ENCODE measurements at regions not wholly inside any gene's neighbourhood (a gene's known extent, or its start where the extent isn't known, plus 50 kb on each side); places are given as distances from the start of the nearest gene placed in this dataset.

DNA sequence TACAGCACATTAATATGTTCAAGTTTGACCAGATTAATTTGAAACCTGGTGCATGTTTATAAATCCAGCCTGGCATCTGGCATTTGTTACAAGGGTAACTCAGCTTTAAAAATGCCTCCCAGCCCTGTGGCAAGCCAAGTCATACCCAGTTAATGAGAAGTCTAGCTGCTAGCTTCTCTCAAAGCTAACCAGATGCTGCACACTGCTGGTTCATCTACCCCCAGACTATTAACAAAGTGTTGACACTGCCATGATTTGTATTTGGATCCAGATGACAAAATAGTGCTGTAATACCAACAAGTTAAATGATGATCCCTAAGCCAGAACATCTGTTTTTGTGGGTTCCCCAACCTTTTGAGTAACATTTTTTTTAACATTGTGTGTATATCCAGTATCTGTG is 573.7 kb upstream of the DAB2 start:
- TF ChIP-seq, protein P1, sequence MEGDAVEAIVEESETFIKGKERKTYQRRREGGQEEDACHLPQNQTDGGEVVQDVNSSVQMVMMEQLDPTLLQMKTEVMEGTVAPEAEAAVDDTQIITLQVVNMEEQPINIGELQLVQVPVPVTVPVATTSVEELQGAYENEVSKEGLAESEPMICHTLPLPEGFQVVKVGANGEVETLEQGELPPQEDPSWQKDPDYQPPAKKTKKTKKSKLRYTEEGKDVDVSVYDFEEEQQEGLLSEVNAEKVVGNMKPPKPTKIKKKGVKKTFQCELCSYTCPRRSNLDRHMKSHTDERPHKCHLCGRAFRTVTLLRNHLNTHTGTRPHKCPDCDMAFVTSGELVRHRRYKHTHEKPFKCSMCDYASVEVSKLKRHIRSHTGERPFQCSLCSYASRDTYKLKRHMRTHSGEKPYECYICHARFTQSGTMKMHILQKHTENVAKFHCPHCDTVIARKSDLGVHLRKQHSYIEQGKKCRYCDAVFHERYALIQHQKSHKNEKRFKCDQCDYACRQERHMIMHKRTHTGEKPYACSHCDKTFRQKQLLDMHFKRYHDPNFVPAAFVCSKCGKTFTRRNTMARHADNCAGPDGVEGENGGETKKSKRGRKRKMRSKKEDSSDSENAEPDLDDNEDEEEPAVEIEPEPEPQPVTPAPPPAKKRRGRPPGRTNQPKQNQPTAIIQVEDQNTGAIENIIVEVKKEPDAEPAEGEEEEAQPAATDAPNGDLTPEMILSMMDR (conservative IDR thresholded peaks at IDR 0.05; ENCODE audit: low read depth, low read length): no peak
- TF ChIP-seq EZH2phosphoT487 (IDR thresholded peaks at IDR 0.05; ENCODE audit: borderline replicate concordance, low read length): no peak
